SK-N-SH treated with all-trans-retinoic acid at 6 μM for 48 hours (cell line): ENCODE measurements at regions not wholly inside any gene's neighbourhood (a gene's known extent, or its start where the extent isn't known, plus 50 kb on each side); places are given as distances from the start of the nearest gene placed in this dataset.
"Not testable (repeated sequence)": the region's sequence is repeated elsewhere in the genome, so short reads cannot be mapped to it uniquely, and the experiment has no call there.

Experiments
- ATAC-seq: fragments of 200-7000 bp; cut with Tn5 transposase; 3 replicates; pipeline ENCODE4 v1.9.1; 2020; ENCODE audit warnings: mild to moderate bottlenecking, moderate library complexity
- ARNTL ChIP-seq: fragments of 450-650 bp; formaldehyde crosslinking; IDR thresholded peaks from 2 replicates; pipeline ENCODE4 v1.5.0; 2020; ENCODE audit warnings: low read depth, mild to moderate bottlenecking, moderate library complexity, borderline replicate concordance
- CREB5 ChIP-seq: fragments of 250-450 bp; sonication (Bioruptor Pico); IDR thresholded peaks from 2 replicates; pipeline ENCODE4 v1.5.1; 2020; ENCODE audit warnings: low read depth, mild to moderate bottlenecking, moderate library complexity
- CSDC2 ChIP-seq: fragments of 250-450 bp; sonication (Bioruptor Pico); IDR thresholded peaks from 2 replicates; pipeline ENCODE4 v1.5.0; 2020; ENCODE audit warnings: mild to moderate bottlenecking, moderate library complexity
- ESRRG ChIP-seq: fragments of 250-450 bp; sonication (Bioruptor Pico); IDR thresholded peaks from 2 replicates; pipeline ENCODE4 v1.6.1; 2021; ENCODE audit warnings: mild to moderate bottlenecking
- ISL1 ChIP-seq: fragments of 250-450 bp; sonication (Bioruptor Pico); IDR thresholded peaks from 2 replicates; pipeline ENCODE4 v2.1.2; 2022; ENCODE audit warnings: mild to moderate bottlenecking, moderate library complexity
- OSR1 ChIP-seq: fragments of 250-450 bp; sonication (Bioruptor Pico); IDR thresholded peaks from 2 replicates; pipeline ENCODE4 v1.8.0; 2022; ENCODE audit warnings: moderate library complexity, mild to moderate bottlenecking, inconsistent platforms
- POU6F1 ChIP-seq: fragments of 250-450 bp; sonication (Bioruptor Pico); IDR thresholded peaks from 2 replicates; pipeline ENCODE4 v1.8.0; 2021; ENCODE audit warnings: low read depth, mild to moderate bottlenecking, moderate library complexity, borderline replicate concordance
- PPARA ChIP-seq: fragments of 250-450 bp; sonication (Bioruptor Pico); IDR thresholded peaks from 2 replicates; pipeline ENCODE4 v1.5.0; 2020; ENCODE audit warnings: mild to moderate bottlenecking, borderline replicate concordance
- RARB ChIP-seq: fragments of 250-450 bp; sonication (Bioruptor Pico); IDR thresholded peaks from 2 replicates; pipeline ENCODE4 v1.8.0; 2021; ENCODE audit warnings: mild to moderate bottlenecking, moderate library complexity
- SNAI2 ChIP-seq: fragments of 250-450 bp; sonication (Bioruptor Pico); IDR thresholded peaks from 2 replicates; pipeline ENCODE4 v1.5.0; 2020; ENCODE audit warnings: mild to moderate bottlenecking, moderate library complexity
- TOX ChIP-seq: fragments of 250-450 bp; sonication (Bioruptor Pico); IDR thresholded peaks from 2 replicates; pipeline ENCODE4 v1.8.0; 2021; ENCODE audit warnings: mild to moderate bottlenecking, moderate library complexity, borderline replicate concordance
- ZNF565 ChIP-seq: fragments of 450-650 bp; formaldehyde crosslinking; conservative IDR thresholded peaks from 2 replicates; pipeline ENCODE4 v1.5.0; 2020; ENCODE audit warnings: low read depth, mild to moderate bottlenecking, moderate library complexity
- ZNF8 ChIP-seq: fragments of 450-650 bp; formaldehyde crosslinking; IDR thresholded peaks from 2 replicates; pipeline ENCODE4 v1.5.0; 2020; ENCODE audit warnings: mild to moderate bottlenecking, moderate library complexity
- TF ChIP-seq, protein P1 (sequence below): fragments of 250-450 bp; sonication (Bioruptor Pico); IDR thresholded peaks from 2 replicates; pipeline ENCODE4 v1.5.0; 2020; ENCODE audit warnings: mild to moderate bottlenecking, moderate library complexity
- TF ChIP-seq, protein P2 (sequence below): fragments of 250-450 bp; sonication (Bioruptor Pico); IDR thresholded peaks from 2 replicates; pipeline ENCODE4 v1.8.0; 2020; ENCODE audit warnings: mild to moderate bottlenecking, moderate library complexity, borderline replicate concordance
- TF ChIP-seq, protein P3 (sequence below): fragments of 250-450 bp; sonication (Bioruptor Pico); IDR thresholded peaks from 2 replicates; pipeline ENCODE4 v1.5.1; 2021; ENCODE audit warnings: mild to moderate bottlenecking, moderate library complexity

GRCh38 chr4:29762151-29762550 lies 958.0 kb upstream of the PCDH7 start:
- no peak for ATAC-seq
- TF ChIP-seq, protein P1, sequence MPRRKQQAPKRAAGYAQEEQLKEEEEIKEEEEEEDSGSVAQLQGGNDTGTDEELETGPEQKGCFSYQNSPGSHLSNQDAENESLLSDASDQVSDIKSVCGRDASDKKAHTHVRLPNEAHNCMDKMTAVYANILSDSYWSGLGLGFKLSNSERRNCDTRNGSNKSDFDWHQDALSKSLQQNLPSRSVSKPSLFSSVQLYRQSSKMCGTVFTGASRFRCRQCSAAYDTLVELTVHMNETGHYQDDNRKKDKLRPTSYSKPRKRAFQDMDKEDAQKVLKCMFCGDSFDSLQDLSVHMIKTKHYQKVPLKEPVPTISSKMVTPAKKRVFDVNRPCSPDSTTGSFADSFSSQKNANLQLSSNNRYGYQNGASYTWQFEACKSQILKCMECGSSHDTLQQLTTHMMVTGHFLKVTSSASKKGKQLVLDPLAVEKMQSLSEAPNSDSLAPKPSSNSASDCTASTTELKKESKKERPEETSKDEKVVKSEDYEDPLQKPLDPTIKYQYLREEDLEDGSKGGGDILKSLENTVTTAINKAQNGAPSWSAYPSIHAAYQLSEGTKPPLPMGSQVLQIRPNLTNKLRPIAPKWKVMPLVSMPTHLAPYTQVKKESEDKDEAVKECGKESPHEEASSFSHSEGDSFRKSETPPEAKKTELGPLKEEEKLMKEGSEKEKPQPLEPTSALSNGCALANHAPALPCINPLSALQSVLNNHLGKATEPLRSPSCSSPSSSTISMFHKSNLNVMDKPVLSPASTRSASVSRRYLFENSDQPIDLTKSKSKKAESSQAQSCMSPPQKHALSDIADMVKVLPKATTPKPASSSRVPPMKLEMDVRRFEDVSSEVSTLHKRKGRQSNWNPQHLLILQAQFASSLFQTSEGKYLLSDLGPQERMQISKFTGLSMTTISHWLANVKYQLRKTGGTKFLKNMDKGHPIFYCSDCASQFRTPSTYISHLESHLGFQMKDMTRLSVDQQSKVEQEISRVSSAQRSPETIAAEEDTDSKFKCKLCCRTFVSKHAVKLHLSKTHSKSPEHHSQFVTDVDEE (CRISPR knock-in tag), result no peak
- TF ChIP-seq TOX (no peak), CSDC2 (no peak), ESRRG (CRISPR knock-in tag) (no peak), ZNF565 (CRISPR knock-in tag) (no peak), ARNTL (CRISPR knock-in tag) (no peak), ISL1 (CRISPR knock-in tag) (no peak)
- TF ChIP-seq, protein P2, sequence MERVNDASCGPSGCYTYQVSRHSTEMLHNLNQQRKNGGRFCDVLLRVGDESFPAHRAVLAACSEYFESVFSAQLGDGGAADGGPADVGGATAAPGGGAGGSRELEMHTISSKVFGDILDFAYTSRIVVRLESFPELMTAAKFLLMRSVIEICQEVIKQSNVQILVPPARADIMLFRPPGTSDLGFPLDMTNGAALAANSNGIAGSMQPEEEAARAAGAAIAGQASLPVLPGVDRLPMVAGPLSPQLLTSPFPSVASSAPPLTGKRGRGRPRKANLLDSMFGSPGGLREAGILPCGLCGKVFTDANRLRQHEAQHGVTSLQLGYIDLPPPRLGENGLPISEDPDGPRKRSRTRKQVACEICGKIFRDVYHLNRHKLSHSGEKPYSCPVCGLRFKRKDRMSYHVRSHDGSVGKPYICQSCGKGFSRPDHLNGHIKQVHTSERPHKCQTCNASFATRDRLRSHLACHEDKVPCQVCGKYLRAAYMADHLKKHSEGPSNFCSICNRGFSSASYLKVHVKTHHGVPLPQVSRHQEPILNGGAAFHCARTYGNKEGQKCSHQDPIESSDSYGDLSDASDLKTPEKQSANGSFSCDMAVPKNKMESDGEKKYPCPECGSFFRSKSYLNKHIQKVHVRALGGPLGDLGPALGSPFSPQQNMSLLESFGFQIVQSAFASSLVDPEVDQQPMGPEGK (CRISPR knock-in tag), result no peak

GRCh38 chr4:29770627-29771026 lies 949.5 kb upstream of the PCDH7 start:
- TF ChIP-seq PPARA (CRISPR knock-in tag), result no peak
- no peak for TF ChIP-seq CSDC2
- no peak for TF ChIP-seq POU6F1 (CRISPR knock-in tag)
- TF ChIP-seq ZNF8 (CRISPR knock-in tag), result no peak
- TF ChIP-seq ARNTL (CRISPR knock-in tag), result no peak
- TF ChIP-seq SNAI2 (CRISPR knock-in tag), result no peak
- TF ChIP-seq CREB5 (CRISPR knock-in tag), result no peak
- TF ChIP-seq, protein P1 (CRISPR knock-in tag), result no peak
- ATAC-seq, result no peak

- not testable (repeated sequence) for ATAC-seq
Measured at GRCh38 chr4:29788123-29788522, 932.0 kb upstream of the PCDH7 start.

- no peak for ATAC-seq
- no peak for TF ChIP-seq SNAI2 (CRISPR knock-in tag)
- TF ChIP-seq OSR1 (CRISPR knock-in tag), result no peak
- TF ChIP-seq, protein P1 (CRISPR knock-in tag), result no peak
- TF ChIP-seq ARNTL (CRISPR knock-in tag), result no peak
- TF ChIP-seq, protein P3, sequence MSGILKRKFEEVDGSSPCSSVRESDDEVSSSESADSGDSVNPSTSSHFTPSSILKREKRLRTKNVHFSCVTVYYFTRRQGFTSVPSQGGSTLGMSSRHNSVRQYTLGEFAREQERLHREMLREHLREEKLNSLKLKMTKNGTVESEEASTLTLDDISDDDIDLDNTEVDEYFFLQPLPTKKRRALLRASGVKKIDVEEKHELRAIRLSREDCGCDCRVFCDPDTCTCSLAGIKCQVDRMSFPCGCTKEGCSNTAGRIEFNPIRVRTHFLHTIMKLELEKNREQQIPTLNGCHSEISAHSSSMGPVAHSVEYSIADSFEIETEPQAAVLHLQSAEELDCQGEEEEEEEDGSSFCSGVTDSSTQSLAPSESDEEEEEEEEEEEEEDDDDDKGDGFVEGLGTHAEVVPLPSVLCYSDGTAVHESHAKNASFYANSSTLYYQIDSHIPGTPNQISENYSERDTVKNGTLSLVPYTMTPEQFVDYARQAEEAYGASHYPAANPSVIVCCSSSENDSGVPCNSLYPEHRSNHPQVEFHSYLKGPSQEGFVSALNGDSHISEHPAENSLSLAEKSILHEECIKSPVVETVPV (CRISPR knock-in tag), result no peak
- TF ChIP-seq PPARA (CRISPR knock-in tag), result no peak
- TF ChIP-seq ZNF565 (CRISPR knock-in tag), result no peak
- no peak for TF ChIP-seq CSDC2
- TF ChIP-seq POU6F1 (CRISPR knock-in tag), result no peak
- TF ChIP-seq RARB (CRISPR knock-in tag), result no peak
Measured at GRCh38 chr4:29805245-29805644, 914.9 kb upstream of the PCDH7 start.
